PC-9 (cell line): ENCODE measurements at regions not wholly inside any gene's neighbourhood (a gene's known extent, or its start where the extent isn't known, plus 50 kb on each side); places are given as distances from the start of the nearest gene placed in this dataset.

Source experiments
- BruUV-seq: library from RNA; stranded (reverse); fragments of 400-500 nt; replicated peaks from 2 replicates; lab custom pipeline; 2021; lab: Mats Ljungman, UMichigan
- CTCF ChIA-PET: fragments of 300-600 bp; sonication (Branson Sonifier 250); formaldehyde crosslinking; loops from one replicate; lab custom pipeline; 2022; ENCODE audit warnings: antibody characterized with exemption; lab: Charles Lee
- POLR2A ChIA-PET: fragments of 300-600 bp; sonication (Branson Sonifier 250); formaldehyde crosslinking; loops from one replicate; lab custom pipeline; 2022; ENCODE audit warnings: antibody characterized with exemption; ENCODE audit not compliant: unreplicated experiment; lab: Charles Lee
- DNase-seq, 2 experiments: peaks; one replicate each; pipeline versions ENCODE4 v3.0.0 to v3.0.0-alpha.2; 2015 to 2022; ENCODE audit warnings: mixed read lengths in 1 of 2
- H2AFZ ChIP-seq: fragments of 200-600 bp; sonication (generic); 2 replicates; pipeline ENCODE4 v1.8.1; 2017; ENCODE audit warnings: antibody characterized with exemption
- H3F3A ChIP-seq: fragments of 200-600 bp; sonication (generic); 2 replicates; pipeline ENCODE4 v1.8.1; 2017; ENCODE audit warnings: antibody characterized with exemption, mild to moderate bottlenecking, low read depth; ENCODE audit not compliant: insufficient read depth
- H3K27ac ChIP-seq: fragments of 200-600 bp; sonication (generic); 2 replicates; pipeline ENCODE4 v1.6.1; 2016; ENCODE audit warnings: mixed run types
- H3K27me3 ChIP-seq: fragments of 200-600 bp; sonication (generic); 2 replicates; pipeline ENCODE4 v1.6.1; 2016; ENCODE audit warnings: low read depth, mixed run types; ENCODE audit not compliant: insufficient read depth
- H3K36me3 ChIP-seq: fragments of 200-600 bp; sonication (generic); 2 replicates; pipeline ENCODE4 v1.6.1; 2016; ENCODE audit warnings: low read depth, mixed run types
- H3K4me1 ChIP-seq: fragments of 200-600 bp; sonication (generic); replicated peaks from 2 replicates; pipeline ENCODE4 v1.6.1; 2016; ENCODE audit warnings: mixed run types; ENCODE audit not compliant: insufficient read depth
- H3K4me2 ChIP-seq: fragments of 200-600 bp; sonication (generic); 2 replicates; pipeline ENCODE4 v1.6.1; 2017; ENCODE audit warnings: mixed run types
- H3K4me3 ChIP-seq: fragments of 200-600 bp; sonication (generic); 2 replicates; pipeline ENCODE4 v1.6.1; 2016; ENCODE audit warnings: mixed run types
- H3K79me2 ChIP-seq: fragments of 200-600 bp; sonication (generic); 2 replicates; pipeline ENCODE4 v1.6.1; 2017; ENCODE audit warnings: low read depth, mixed run types
- H3K9me2 ChIP-seq: fragments of 200-600 bp; sonication (generic); 2 replicates; pipeline ENCODE4 v1.8.1; 2017; ENCODE audit warnings: mild to moderate bottlenecking; ENCODE audit not compliant: insufficient read depth
- H3K9me3 ChIP-seq: fragments of 200-600 bp; sonication (generic); 2 replicates; pipeline ENCODE4 v1.8.1; 2016; ENCODE audit warnings: low read depth; ENCODE audit not compliant: insufficient read depth
- H4K20me1 ChIP-seq: fragments of 200-600 bp; sonication (generic); 2 replicates; pipeline ENCODE4 v1.8.1; 2017; ENCODE audit not compliant: insufficient read depth
- CTCF ChIP-seq: fragments of 200-600 bp; sonication (generic); conservative IDR thresholded peaks from 2 replicates; pipeline ENCODE4 v1.6.1; 2017; ENCODE audit warnings: mixed run types, antibody characterized with exemption, mild to moderate bottlenecking, moderate library complexity
- EZH2 ChIP-seq: fragments of 200-600 bp; sonication (generic); IDR thresholded peaks from 2 replicates; pipeline ENCODE4 v1.8.0; 2017; ENCODE audit warnings: antibody characterized with exemption, low read depth
- intact Hi-C: fragments of 100-400 bp; cut with micrococcal nuclease; formaldehyde crosslinking; loops from one replicate; pipeline ENCODE4 v1.10.0; 2022; ENCODE audit not compliant: unreplicated experiment

DNA sequence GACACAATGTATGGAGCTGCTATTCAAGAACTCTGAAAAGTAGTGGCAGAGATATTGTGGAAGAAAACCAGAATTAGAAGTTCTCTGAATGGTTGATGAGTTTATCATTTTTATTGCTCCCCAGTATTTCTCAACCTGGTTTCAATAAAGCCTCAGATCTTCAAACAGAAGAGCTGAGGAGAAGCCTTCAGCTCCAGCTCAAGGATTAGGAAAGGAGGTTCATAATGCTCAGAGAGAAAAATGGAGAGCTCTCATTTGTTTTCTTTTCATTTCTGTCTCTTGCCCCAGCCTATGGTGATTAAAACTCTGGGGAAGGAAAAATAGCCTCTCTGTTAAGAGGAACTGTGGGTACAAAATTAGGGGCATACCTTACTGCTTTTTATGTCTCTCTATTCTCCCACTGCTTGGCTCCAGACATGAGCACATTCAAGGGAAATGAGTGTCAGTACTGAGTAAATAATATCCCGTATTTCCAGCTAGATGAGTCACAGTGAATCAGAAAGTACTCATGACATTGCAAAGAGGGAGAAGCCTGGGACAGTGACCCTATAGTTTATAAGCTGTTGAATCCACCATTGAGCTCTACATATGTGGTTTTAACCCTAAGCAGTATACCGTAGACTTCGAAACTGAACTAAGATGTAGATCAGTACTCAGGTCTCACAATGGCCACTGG lies 138.1 kb downstream of the EMB start:
- peaks cover 4% of the 10 kb centered on the region; the same call in 1 of the 2 replicates for H3K9me3 ChIP-seq
- H3K79me2 ChIP-seq = no peaks in the 10 kb centered on the region
- H4K20me1 ChIP-seq = no peaks in the 10 kb centered on the region
- H3F3A ChIP-seq = peaks cover 4% of the 10 kb centered on the region; the same call in 1 of the 2 replicates
- ChIA-PET CTCF (no interaction called here), POLR2A (no interaction called here)
- TF ChIP-seq CTCF (no peak), EZH2 (no peak)
- H3K4me1 ChIP-seq = peaks cover 24% of the 10 kb centered on the region
- no peak overlapping the region for H2AFZ ChIP-seq
- intact Hi-C loops = no loop called here
- H3K9me2 ChIP-seq = no peaks in the 10 kb centered on the region
- no TSS peak for BruUV-seq
- DNase-seq = peak; percentile 2 to 55
- H3K27me3 ChIP-seq = no peaks in the 10 kb centered on the region
- H3K36me3 ChIP-seq = no peaks in the 10 kb centered on the region
- peak overlapping the region; percentile 52 for H3K27ac ChIP-seq
- H3K4me2 ChIP-seq = peak overlapping the region; percentile 51
- H3K4me3 ChIP-seq = no peak overlapping the region

GRCh38 chr5:50301756-50302155 lies 139.3 kb downstream of the EMB start:
- POLR2A ChIA-PET = no interaction called here
- Histone ChIP-seq H4K20me1 (no peaks in the 10 kb centered on the region), H3K27ac (no peak overlapping the region), H3K9me2 (no peaks in the 10 kb centered on the region), H3F3A (peaks cover 4% of the 10 kb centered on the region; the same call in 1 of the 2 replicates), H3K36me3 (no peaks in the 10 kb centered on the region), H3K79me2 (no peaks in the 10 kb centered on the region), H3K9me3 (peaks cover 4% of the 10 kb centered on the region; the same call in 1 of the 2 replicates), H3K27me3 (no peaks in the 10 kb centered on the region), H3K4me3 (no peak overlapping the region), H3K4me2 (no peak overlapping the region), H3K4me1 (peaks cover 24% of the 10 kb centered on the region), H2AFZ (no peak overlapping the region)
- intact Hi-C loops = no loop called here
- DNase-seq = no peak
- BruUV-seq = no TSS peak
- TF ChIP-seq EZH2 (no peak), CTCF (no peak)
- CTCF ChIA-PET = no interaction called here

DNA sequence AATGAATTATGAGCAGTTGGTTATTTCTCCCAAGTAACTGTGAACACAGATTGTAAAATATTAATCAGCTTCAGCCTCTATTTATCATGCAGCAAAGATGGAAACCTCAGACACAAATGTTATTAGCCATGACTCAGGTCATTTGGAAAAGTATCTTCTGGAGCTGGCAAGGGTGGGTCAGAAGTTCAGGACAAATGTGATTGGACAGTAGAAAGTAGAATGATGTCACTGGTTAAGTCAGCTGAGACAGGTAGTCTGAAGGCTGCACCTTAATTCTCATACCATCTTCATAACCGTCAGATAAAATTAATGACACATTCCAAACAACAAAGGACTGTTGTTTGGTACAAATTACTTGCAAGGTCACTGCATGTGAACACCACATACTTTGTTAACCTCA lies 140.2 kb downstream of the EMB start:
- Histone ChIP-seq H3K4me1 (peaks cover 24% of the 10 kb centered on the region), H3K4me2 (no peak overlapping the region), H4K20me1 (no peaks in the 10 kb centered on the region), H3K36me3 (no peaks in the 10 kb centered on the region), H3K4me3 (no peak overlapping the region), H3K27me3 (no peaks in the 10 kb centered on the region), H3K27ac (no peak overlapping the region), H2AFZ (no peak overlapping the region), H3K9me2 (no peaks in the 10 kb centered on the region), H3K79me2 (no peaks in the 10 kb centered on the region), H3K9me3 (peaks cover 4% of the 10 kb centered on the region; the same call in 1 of the 2 replicates), H3F3A (peaks cover 4% of the 10 kb centered on the region; the same call in 1 of the 2 replicates)
- TF ChIP-seq EZH2 (no peak), CTCF (no peak)
- CTCF ChIA-PET = no interaction called here
- no peak for DNase-seq
- POLR2A ChIA-PET = no interaction called here
- intact Hi-C loops = no loop called here
- BruUV-seq = no TSS peak
